ENCODE measurements at regions not wholly inside any gene's neighbourhood (a gene's known extent, or its start where the extent isn't known, plus 50 kb on each side); places are given as distances from the start of the nearest gene placed in this dataset.

- H3K4me3 ChIP-seq (ENCODE audit: low read depth, low read length): no peak overlapping the region
- no peak for DNase-seq (ENCODE audit: low read depth)
- TF ChIP-seq, protein P1, sequence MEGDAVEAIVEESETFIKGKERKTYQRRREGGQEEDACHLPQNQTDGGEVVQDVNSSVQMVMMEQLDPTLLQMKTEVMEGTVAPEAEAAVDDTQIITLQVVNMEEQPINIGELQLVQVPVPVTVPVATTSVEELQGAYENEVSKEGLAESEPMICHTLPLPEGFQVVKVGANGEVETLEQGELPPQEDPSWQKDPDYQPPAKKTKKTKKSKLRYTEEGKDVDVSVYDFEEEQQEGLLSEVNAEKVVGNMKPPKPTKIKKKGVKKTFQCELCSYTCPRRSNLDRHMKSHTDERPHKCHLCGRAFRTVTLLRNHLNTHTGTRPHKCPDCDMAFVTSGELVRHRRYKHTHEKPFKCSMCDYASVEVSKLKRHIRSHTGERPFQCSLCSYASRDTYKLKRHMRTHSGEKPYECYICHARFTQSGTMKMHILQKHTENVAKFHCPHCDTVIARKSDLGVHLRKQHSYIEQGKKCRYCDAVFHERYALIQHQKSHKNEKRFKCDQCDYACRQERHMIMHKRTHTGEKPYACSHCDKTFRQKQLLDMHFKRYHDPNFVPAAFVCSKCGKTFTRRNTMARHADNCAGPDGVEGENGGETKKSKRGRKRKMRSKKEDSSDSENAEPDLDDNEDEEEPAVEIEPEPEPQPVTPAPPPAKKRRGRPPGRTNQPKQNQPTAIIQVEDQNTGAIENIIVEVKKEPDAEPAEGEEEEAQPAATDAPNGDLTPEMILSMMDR (IDR thresholded peaks at IDR 0.05; ENCODE audit: insufficient read depth, low read depth, low read length): no peak
Measured at GRCh38 chr2:195316486-195316885, 340.5 kb upstream of the SLC39A10 start.

- DNase-seq (ENCODE audit: low read depth): no peak
- H3K4me3 ChIP-seq (ENCODE audit: low read depth, low read length): no peak overlapping the region
- TF ChIP-seq, protein P1 (IDR thresholded peaks at IDR 0.05; ENCODE audit: insufficient read depth, low read depth, low read length): no peak
Measured at GRCh38 chr2:195313962-195314361, 343.1 kb upstream of the SLC39A10 start.

DNA sequence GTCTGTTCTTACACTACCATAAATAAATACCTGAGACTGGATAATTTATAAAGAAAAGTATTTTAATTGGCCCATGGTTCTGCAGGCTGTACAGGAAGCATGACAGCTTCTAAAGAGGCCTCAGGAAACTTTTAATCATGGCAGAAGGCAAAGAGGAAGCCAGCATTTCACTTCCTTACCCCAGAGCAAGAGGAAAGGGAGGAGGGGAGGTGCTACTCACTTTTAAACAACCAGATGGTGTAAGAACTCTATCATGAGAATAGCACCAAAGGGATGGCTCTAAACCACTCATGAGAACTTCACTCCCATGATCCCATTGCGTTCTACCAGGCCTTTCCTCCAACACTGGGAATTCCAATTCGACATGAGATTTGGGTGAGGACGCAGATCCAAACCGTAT, 344.4 kb upstream of the SLC39A10 start:
- DNase-seq (ENCODE audit: low read depth): peak; percentile 4
- no peak overlapping the region for H3K4me3 ChIP-seq (ENCODE audit: low read depth, low read length)
- TF ChIP-seq, protein P1 (IDR thresholded peaks at IDR 0.05; ENCODE audit: insufficient read depth, low read depth, low read length): peak; percentile 5

DNA sequence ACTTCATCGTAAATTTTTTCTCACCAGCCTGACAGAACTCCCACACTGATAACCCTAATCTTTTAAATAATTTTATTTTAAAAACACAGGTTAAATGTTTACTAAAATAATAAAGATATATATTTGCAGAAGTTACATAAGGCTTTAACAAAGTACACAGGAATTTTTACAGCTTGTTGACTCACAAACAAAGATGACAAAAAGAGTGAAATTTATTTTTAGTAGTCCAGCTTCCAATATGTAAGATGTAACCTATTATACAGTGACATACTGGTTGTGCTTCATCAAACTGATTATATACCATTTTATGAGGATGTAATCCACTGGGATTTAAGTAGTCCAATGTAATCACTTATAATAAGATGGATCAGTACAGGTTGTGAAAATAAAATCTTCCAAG, 348.9 kb upstream of the SLC39A10 start:
- TF ChIP-seq, protein P1 (IDR thresholded peaks at IDR 0.05; ENCODE audit: insufficient read depth, low read depth, low read length): no peak
- no peak for DNase-seq (ENCODE audit: low read depth)
- no peak overlapping the region for H3K4me3 ChIP-seq (ENCODE audit: low read depth, low read length)

DNA sequence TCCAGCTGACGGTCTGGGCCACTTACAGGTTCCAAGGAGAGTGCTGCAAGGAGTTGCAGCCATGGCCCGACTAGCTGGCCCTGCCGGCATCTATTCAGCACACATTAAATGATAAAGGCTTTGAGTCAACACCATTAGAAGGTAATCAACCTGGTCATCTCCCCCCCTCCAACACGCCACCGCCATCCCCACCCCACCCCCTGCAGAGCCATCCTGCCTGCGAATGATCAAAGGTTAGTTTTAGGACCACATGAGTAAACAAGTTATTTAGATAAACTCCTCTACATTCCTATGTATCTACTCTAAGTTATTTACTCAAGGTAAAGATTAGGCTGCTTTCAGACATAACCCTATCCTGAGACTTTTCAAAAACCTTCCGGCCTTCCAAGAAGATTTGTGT, 349.3 kb upstream of the SLC39A10 start:
- no peak for DNase-seq (ENCODE audit: low read depth)
- H3K4me3 ChIP-seq (ENCODE audit: low read depth, low read length): no peak overlapping the region
- TF ChIP-seq, protein P1 (IDR thresholded peaks at IDR 0.05; ENCODE audit: insufficient read depth, low read depth, low read length): no peak

- DNase-seq (ENCODE audit: low read depth): peak; percentile 17
Measured at GRCh38 chr2:195304310-195304709, 352.7 kb upstream of the SLC39A10 start.

GRCh38 chr2:195300631-195301030, 356.4 kb upstream of the SLC39A10 start:
- no peak overlapping the region for H3K4me3 ChIP-seq (ENCODE audit: low read depth, low read length)
- TF ChIP-seq, protein P1 (IDR thresholded peaks at IDR 0.05; ENCODE audit: insufficient read depth, low read depth, low read length): no peak

More at GRCh38 chr2:195304310-195304709, 352.7 kb upstream of the SLC39A10 start:
- no peak overlapping the region for H3K4me3 ChIP-seq (ENCODE audit: low read depth, low read length)
- TF ChIP-seq, protein P1 (IDR thresholded peaks at IDR 0.05; ENCODE audit: insufficient read depth, low read depth, low read length): peak; percentile 30

More at GRCh38 chr2:195300631-195301030, 356.4 kb upstream of the SLC39A10 start:
- DNase-seq (ENCODE audit: low read depth): no peak

Data from fibroblast of villous mesenchyme (primary cell).